ENCODE measurements at regions not wholly inside any gene's neighbourhood (a gene's known extent, or its start where the extent isn't known, plus 50 kb on each side); places are given as distances from the start of the nearest gene placed in this dataset.
"Not testable (repeated sequence)": the region's sequence is repeated elsewhere in the genome, so short reads cannot be mapped to it uniquely, and the experiment has no call there.

- not testable (repeated sequence) for H3K4me1 ChIP-seq (ENCODE audit: control insufficient read depth, insufficient read depth, low read length)
- no CpG with 5 or more reads among the region's 7 CpGs for WGBS (ENCODE audit: insufficient coverage, insufficient read length)
These were observed 51.5 kb upstream of the CDC42EP3 start for GRCh38 chr2:37722971-37723370.

GRCh38 chr2:37730037-37730818 lies 58.8 kb upstream of the CDC42EP3 start:
- no peaks in the 10 kb centered on the region for H3K4me1 ChIP-seq (ENCODE audit: control insufficient read depth, insufficient read depth, low read length)
- no peaks in the 10 kb centered on the region for H3K9me3 ChIP-seq (ENCODE audit: control insufficient read depth, insufficient read depth, low read length)
- no peak overlapping the region for H3K27ac ChIP-seq (ENCODE audit: low read length)
- no peak for DNase-seq (ENCODE audit: low read depth, low spot score)
- H3K4me3 ChIP-seq (ENCODE audit: low read length) = no peak overlapping the region
- no peaks in the 10 kb centered on the region for H3K27me3 ChIP-seq (ENCODE audit: control insufficient read depth, insufficient read depth, low read length)
- no peaks in the 10 kb centered on the region for H3K36me3 ChIP-seq (ENCODE audit: control insufficient read depth, insufficient read depth, low read length)
- no CpG with 5 or more reads among the region's 1 CpG for WGBS (ENCODE audit: insufficient coverage, insufficient read length)

More at GRCh38 chr2:37722971-37723370, 51.5 kb upstream of the CDC42EP3 start:
- DNase-seq (ENCODE audit: low read depth, low spot score); H3K9me3 ChIP-seq (ENCODE audit: control insufficient read depth, insufficient read depth, low read length); H3K27me3 ChIP-seq (ENCODE audit: control insufficient read depth, insufficient read depth, low read length); H3K4me3 ChIP-seq (ENCODE audit: low read length); H3K27ac ChIP-seq (ENCODE audit: low read length); H3K36me3 ChIP-seq (ENCODE audit: control insufficient read depth, insufficient read depth, low read length): not testable (repeated sequence)

- not testable (repeated sequence) for H3K4me1 ChIP-seq (ENCODE audit: control insufficient read depth, insufficient read depth, low read length); DNase-seq (ENCODE audit: low read depth, low spot score); H3K27me3 ChIP-seq (ENCODE audit: control insufficient read depth, insufficient read depth, low read length); H3K9me3 ChIP-seq (ENCODE audit: control insufficient read depth, insufficient read depth, low read length); H3K4me3 ChIP-seq (ENCODE audit: low read length); H3K36me3 ChIP-seq (ENCODE audit: control insufficient read depth, insufficient read depth, low read length); H3K27ac ChIP-seq (ENCODE audit: low read length)
These were observed 61.0 kb upstream of the CDC42EP3 start for GRCh38 chr2:37732412-37732811.

GRCh38 chr2:37733251-37733650 lies 61.8 kb upstream of the CDC42EP3 start:
- Histone ChIP-seq H3K27ac (ENCODE audit: low read length) (no peak overlapping the region), H3K4me1 (ENCODE audit: control insufficient read depth, insufficient read depth, low read length) (no peaks in the 10 kb centered on the region), H3K9me3 (ENCODE audit: control insufficient read depth, insufficient read depth, low read length) (no peaks in the 10 kb centered on the region), H3K4me3 (ENCODE audit: low read length) (no peak overlapping the region), H3K27me3 (ENCODE audit: control insufficient read depth, insufficient read depth, low read length) (no peaks in the 10 kb centered on the region), H3K36me3 (ENCODE audit: control insufficient read depth, insufficient read depth, low read length) (no peaks in the 10 kb centered on the region)
- no peak for DNase-seq (ENCODE audit: low read depth, low spot score)
- no CpG with 5 or more reads among the region's 2 CpGs for WGBS (ENCODE audit: insufficient coverage, insufficient read length)

- H3K9me3 ChIP-seq (ENCODE audit: control insufficient read depth, insufficient read depth, low read length); H3K4me1 ChIP-seq (ENCODE audit: control insufficient read depth, insufficient read depth, low read length); H3K27ac ChIP-seq (ENCODE audit: low read length); DNase-seq (ENCODE audit: low read depth, low spot score); H3K27me3 ChIP-seq (ENCODE audit: control insufficient read depth, insufficient read depth, low read length); H3K4me3 ChIP-seq (ENCODE audit: low read length); H3K36me3 ChIP-seq (ENCODE audit: control insufficient read depth, insufficient read depth, low read length): not testable (repeated sequence)
These were observed 62.5 kb upstream of the CDC42EP3 start for GRCh38 chr2:37733955-37734354.

- H3K4me3 ChIP-seq (ENCODE audit: low read length); H3K9me3 ChIP-seq (ENCODE audit: control insufficient read depth, insufficient read depth, low read length); H3K36me3 ChIP-seq (ENCODE audit: control insufficient read depth, insufficient read depth, low read length); H3K27ac ChIP-seq (ENCODE audit: low read length); DNase-seq (ENCODE audit: low read depth, low spot score); H3K27me3 ChIP-seq (ENCODE audit: control insufficient read depth, insufficient read depth, low read length); H3K4me1 ChIP-seq (ENCODE audit: control insufficient read depth, insufficient read depth, low read length): not testable (repeated sequence)
- no CpG with 5 or more reads among the region's 8 CpGs for WGBS (ENCODE audit: insufficient coverage, insufficient read length)
These were observed 63.6 kb upstream of the CDC42EP3 start for GRCh38 chr2:37734891-37735523.

GRCh38 chr2:37735524-37735910 lies 64.1 kb upstream of the CDC42EP3 start:
- H3K4me3 ChIP-seq (ENCODE audit: low read length); H3K27me3 ChIP-seq (ENCODE audit: control insufficient read depth, insufficient read depth, low read length); H3K4me1 ChIP-seq (ENCODE audit: control insufficient read depth, insufficient read depth, low read length); H3K9me3 ChIP-seq (ENCODE audit: control insufficient read depth, insufficient read depth, low read length); DNase-seq (ENCODE audit: low read depth, low spot score); H3K36me3 ChIP-seq (ENCODE audit: control insufficient read depth, insufficient read depth, low read length); H3K27ac ChIP-seq (ENCODE audit: low read length): not testable (repeated sequence)

GRCh38 chr2:37737507-37737906 lies 66.1 kb upstream of the CDC42EP3 start:
- Histone ChIP-seq H3K9me3 (ENCODE audit: control insufficient read depth, insufficient read depth, low read length) (no peaks in the 10 kb centered on the region), H3K4me3 (ENCODE audit: low read length) (no peak overlapping the region), H3K27ac (ENCODE audit: low read length) (no peak overlapping the region), H3K4me1 (ENCODE audit: control insufficient read depth, insufficient read depth, low read length) (no peaks in the 10 kb centered on the region), H3K27me3 (ENCODE audit: control insufficient read depth, insufficient read depth, low read length) (no peaks in the 10 kb centered on the region), H3K36me3 (ENCODE audit: control insufficient read depth, insufficient read depth, low read length) (no peaks in the 10 kb centered on the region)
- DNase-seq (ENCODE audit: low read depth, low spot score) = no peak

- no peak overlapping the region for H3K27ac ChIP-seq (ENCODE audit: low read length)
- WGBS (ENCODE audit: insufficient coverage, insufficient read length) = no CpG with 5 or more reads among the region's 5 CpGs
- H3K9me3 ChIP-seq (ENCODE audit: control insufficient read depth, insufficient read depth, low read length) = no peaks in the 10 kb centered on the region
- DNase-seq (ENCODE audit: low read depth, low spot score) = no peak
- H3K4me1 ChIP-seq (ENCODE audit: control insufficient read depth, insufficient read depth, low read length) = no peaks in the 10 kb centered on the region
- no peaks in the 10 kb centered on the region for H3K36me3 ChIP-seq (ENCODE audit: control insufficient read depth, insufficient read depth, low read length)
- no peaks in the 10 kb centered on the region for H3K27me3 ChIP-seq (ENCODE audit: control insufficient read depth, insufficient read depth, low read length)
- no peak overlapping the region for H3K4me3 ChIP-seq (ENCODE audit: low read length)
These were observed 66.9 kb upstream of the CDC42EP3 start for GRCh38 chr2:37738266-37738885.

- WGBS (ENCODE audit: insufficient coverage, insufficient read length) = no CpG with 5 or more reads among the region's 4 CpGs
- Histone ChIP-seq H3K27ac (ENCODE audit: low read length) (no peak overlapping the region), H3K36me3 (ENCODE audit: control insufficient read depth, insufficient read depth, low read length) (no peaks in the 10 kb centered on the region), H3K9me3 (ENCODE audit: control insufficient read depth, insufficient read depth, low read length) (no peaks in the 10 kb centered on the region), H3K27me3 (ENCODE audit: control insufficient read depth, insufficient read depth, low read length) (no peaks in the 10 kb centered on the region), H3K4me1 (ENCODE audit: control insufficient read depth, insufficient read depth, low read length) (no peaks in the 10 kb centered on the region), H3K4me3 (ENCODE audit: low read length) (no peak overlapping the region; the same call in 1 of the 2 replicates)
- no peak for DNase-seq (ENCODE audit: low read depth, low spot score)
These were observed 67.7 kb upstream of the CDC42EP3 start for GRCh38 chr2:37739153-37739552.

Measured in iPS DF 6.9 (cell line).